Right atrium auricular region (tissue), 2 donors: ENCODE measurements at regions not wholly inside any gene's neighbourhood (a gene's known extent, or its start where the extent isn't known, plus 50 kb on each side); places are given as distances from the start of the nearest gene placed in this dataset.

ENCODE experiments used
- DNase-seq: peaks from one replicate; pipeline ENCODE4 v3.0.0-alpha.2; 2019; ENCODE audit warnings: low spot score
- H3K27ac ChIP-seq, 2 donors: fragments of 200-600 bp; sonication (generic); 1 replicate in 1 of 2; 2 replicates in 1 of 2; pipeline ENCODE4 v1.5.1; 2016 to 2019
- H3K27me3 ChIP-seq, 2 donors: fragments of 200-600 bp; sonication (generic); one replicate each; pipeline versions ENCODE4 v1.5.1 to v1.6.0; 2017 to 2019
- H3K36me3 ChIP-seq: fragments of 200-600 bp; sonication (generic); one replicate; pipeline ENCODE4 v1.5.1; 2016
- H3K4me1 ChIP-seq, 2 donors: fragments of 200-600 bp; sonication (generic); one replicate each; pipeline versions ENCODE4 v1.5.1 to v1.6.0; 2017 to 2019
- H3K4me3 ChIP-seq, 2 donors: fragments of 200-600 bp; sonication (generic); 1 replicate in 1 of 2; 2 replicates in 1 of 2; pipeline ENCODE4 v1.5.1; 2017 to 2019; ENCODE audit warnings: mild to moderate bottlenecking in 1 of 2, moderate library complexity in 1 of 2
- H3K9me3 ChIP-seq, 2 donors: fragments of 200-600 bp; sonication (generic); one replicate each; pipeline ENCODE4 v1.5.1; 2019
- TF ChIP-seq, protein P1 (sequence below), 2 donors: fragments of 200-600 bp; sonication (generic); IDR thresholded peaks; one replicate each; pipeline ENCODE4 v1.5.1; 2019; ENCODE audit warnings: antibody characterized with exemption in 2 of 2

DNA sequence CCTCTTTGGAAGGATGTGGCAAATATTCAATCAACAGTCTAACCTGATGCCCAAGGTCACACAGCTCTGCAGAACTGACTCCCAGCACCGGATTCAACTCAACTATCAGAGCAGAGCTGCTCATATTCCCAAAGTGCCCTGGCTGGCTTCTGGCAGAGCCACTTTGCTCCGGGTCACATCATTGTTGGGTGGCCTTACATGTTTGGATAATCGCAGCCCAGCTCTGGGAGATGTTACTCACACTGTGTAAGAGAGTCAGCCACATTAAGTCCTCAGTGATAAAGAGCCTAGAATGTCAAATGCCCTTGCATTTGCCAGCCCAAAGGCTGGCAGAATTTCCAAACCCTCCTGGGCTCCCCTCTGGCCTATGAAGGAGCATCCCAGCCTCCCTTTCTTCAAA is 79.8 kb upstream of the PDE1C start:
- no peaks in the 10 kb centered on the region for H3K36me3 ChIP-seq
- no peaks in the 10 kb centered on the region for H3K9me3 ChIP-seq
- no peak for DNase-seq
- peaks cover 0 to 39% of the 10 kb centered on the region in 2 donors for H3K4me1 ChIP-seq
- peak overlapping the region in 1 of 2 donors; percentile 61 for H3K27ac ChIP-seq
- no peak overlapping the region for H3K4me3 ChIP-seq
- TF ChIP-seq, protein P1, sequence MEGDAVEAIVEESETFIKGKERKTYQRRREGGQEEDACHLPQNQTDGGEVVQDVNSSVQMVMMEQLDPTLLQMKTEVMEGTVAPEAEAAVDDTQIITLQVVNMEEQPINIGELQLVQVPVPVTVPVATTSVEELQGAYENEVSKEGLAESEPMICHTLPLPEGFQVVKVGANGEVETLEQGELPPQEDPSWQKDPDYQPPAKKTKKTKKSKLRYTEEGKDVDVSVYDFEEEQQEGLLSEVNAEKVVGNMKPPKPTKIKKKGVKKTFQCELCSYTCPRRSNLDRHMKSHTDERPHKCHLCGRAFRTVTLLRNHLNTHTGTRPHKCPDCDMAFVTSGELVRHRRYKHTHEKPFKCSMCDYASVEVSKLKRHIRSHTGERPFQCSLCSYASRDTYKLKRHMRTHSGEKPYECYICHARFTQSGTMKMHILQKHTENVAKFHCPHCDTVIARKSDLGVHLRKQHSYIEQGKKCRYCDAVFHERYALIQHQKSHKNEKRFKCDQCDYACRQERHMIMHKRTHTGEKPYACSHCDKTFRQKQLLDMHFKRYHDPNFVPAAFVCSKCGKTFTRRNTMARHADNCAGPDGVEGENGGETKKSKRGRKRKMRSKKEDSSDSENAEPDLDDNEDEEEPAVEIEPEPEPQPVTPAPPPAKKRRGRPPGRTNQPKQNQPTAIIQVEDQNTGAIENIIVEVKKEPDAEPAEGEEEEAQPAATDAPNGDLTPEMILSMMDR (IDR thresholded peaks at IDR 0.05) = no peak
- H3K27me3 ChIP-seq = no peaks in the 10 kb centered on the region

DNA sequence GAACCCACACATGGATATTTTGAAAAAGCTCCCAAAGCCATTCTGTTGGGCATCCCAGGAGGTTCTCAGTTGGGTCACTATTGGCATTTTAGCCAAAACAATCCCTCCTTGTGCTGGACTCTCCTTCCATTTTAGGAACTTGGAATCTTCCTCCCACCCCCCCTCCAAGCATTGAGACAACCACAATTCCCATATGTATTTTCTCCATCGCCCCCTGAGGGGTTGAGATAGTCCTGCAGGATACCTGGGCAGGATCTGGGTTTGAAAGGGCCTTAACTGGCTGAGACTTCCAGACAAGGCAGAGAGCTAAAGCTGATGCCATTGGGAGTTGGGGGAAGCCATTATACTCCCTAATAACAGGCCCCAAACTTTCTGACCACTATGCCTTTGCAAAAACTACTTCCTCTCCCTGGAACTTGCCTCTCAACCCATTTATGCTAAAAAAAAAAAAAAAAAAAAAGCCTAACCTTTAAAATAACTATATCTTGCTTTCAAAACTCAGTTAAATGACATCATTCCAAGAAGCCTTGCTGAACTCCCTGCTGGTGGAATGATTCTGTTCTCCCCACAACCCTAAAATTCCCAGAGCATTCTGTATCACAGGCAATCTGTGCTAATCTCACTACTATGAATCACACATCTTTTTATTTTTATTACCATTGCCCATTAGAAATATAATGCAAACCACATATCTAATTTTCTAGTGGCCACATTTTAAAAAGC is 77.5 kb upstream of the PDE1C start:
- DNase-seq = no peak
- H3K27ac ChIP-seq = no peak overlapping the region
- H3K9me3 ChIP-seq = no peaks in the 10 kb centered on the region
- peaks cover 0 to 20% of the 10 kb centered on the region in 2 donors for H3K4me1 ChIP-seq
- H3K27me3 ChIP-seq = no peaks in the 10 kb centered on the region
- H3K36me3 ChIP-seq = no peaks in the 10 kb centered on the region
- H3K4me3 ChIP-seq = no peak overlapping the region
- TF ChIP-seq, protein P1 (IDR thresholded peaks at IDR 0.05) = no peak

DNA sequence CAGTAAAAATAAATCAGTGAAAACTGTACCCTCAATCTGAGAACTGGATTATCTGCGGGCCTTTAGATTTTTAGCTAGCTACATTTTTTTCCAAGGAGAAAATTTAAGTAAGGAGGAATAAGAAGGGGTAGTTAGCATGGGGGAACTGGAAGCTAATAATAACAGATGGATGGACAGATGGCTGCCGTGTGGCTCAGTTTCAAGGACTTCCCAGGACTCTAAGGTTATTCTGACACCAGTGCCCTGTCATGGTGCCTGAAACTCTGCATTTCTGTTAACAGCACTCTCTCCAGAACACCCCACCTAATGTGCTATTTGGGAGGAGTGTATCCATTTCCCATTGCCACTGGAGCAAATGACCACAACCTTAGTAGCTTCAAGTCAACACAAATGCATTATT is 75.7 kb upstream of the PDE1C start:
- TF ChIP-seq, protein P1 (IDR thresholded peaks at IDR 0.05) = no peak
- DNase-seq = no peak
- no peaks in the 10 kb centered on the region for H3K9me3 ChIP-seq
- no peak overlapping the region for H3K27ac ChIP-seq
- H3K4me3 ChIP-seq = no peak overlapping the region
- H3K36me3 ChIP-seq = no peaks in the 10 kb centered on the region
- H3K27me3 ChIP-seq = no peaks in the 10 kb centered on the region
- peaks cover 0 to 9% of the 10 kb centered on the region in 2 donors for H3K4me1 ChIP-seq

DNA sequence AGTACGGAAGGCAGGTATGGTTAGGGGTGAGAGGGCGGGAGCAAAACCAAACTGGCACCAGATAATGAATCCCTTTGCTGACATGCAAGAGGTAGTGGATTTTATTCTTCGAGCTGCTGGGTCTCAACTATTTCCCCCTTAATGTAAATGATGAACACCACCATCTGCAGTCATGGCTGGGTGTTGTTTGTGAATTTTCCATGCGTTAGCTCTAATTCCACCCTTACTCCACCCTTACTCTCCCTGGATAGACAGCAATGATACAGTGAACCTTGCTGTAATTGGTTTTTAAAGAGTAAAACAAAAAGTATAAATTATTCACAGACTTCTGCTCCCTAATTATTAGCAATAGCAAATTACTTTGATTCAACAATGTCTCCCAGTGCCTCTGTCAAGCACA is 74.5 kb upstream of the PDE1C start:
- H3K36me3 ChIP-seq = no peaks in the 10 kb centered on the region
- H3K27me3 ChIP-seq = no peaks in the 10 kb centered on the region
- H3K4me1 ChIP-seq = peaks cover 0 to 2% of the 10 kb centered on the region in 2 donors
- no peak for DNase-seq
- H3K4me3 ChIP-seq = no peak overlapping the region
- no peak overlapping the region for H3K27ac ChIP-seq
- no peaks in the 10 kb centered on the region for H3K9me3 ChIP-seq
- TF ChIP-seq, protein P1 (IDR thresholded peaks at IDR 0.05) = no peak

DNA sequence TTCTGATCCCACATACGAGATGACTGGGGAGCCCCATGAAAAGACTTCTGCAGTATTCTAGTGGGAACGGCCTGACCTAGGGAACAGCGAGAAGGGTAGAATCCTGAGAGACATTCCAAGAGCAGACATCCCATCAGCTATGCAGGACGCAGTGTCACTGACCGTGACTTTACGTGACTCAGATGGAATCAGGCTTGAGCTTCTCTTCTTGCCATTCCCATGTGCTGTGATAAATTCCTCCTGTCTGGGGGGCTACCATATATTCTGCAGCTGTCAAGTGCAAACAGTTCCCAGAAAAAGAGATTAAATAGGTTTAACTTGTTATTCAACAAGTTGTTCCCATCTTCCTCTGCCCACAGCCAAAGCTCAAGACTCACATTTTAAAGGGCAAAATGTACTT is 73.1 kb upstream of the PDE1C start:
- DNase-seq = no peak
- H3K27ac ChIP-seq = no peak overlapping the region
- H3K27me3 ChIP-seq = no peaks in the 10 kb centered on the region
- H3K4me3 ChIP-seq = no peak overlapping the region
- TF ChIP-seq, protein P1 (IDR thresholded peaks at IDR 0.05) = no peak
- H3K9me3 ChIP-seq = no peaks in the 10 kb centered on the region
- H3K4me1 ChIP-seq = no peaks in the 10 kb centered on the region
- H3K36me3 ChIP-seq = no peaks in the 10 kb centered on the region

DNA sequence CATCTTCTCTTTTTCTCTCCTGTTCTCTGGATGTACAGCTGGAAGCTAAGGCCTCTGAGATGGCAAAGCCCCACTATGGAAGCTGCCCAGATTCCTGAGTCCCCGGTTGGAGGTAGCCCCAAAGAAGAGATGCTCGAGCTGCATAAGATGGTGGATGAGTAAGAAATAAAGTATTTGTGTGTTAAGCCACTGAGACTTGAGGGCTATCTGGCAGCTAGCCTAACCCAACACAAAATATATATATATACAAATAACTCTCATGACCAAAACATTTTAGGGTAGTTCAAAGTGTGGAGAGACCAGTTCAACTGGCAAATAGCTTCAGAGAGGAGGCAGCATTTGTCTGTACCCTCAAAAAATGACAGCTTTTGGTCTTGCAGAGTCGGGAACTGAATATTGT is 72.4 kb upstream of the PDE1C start:
- no peak for DNase-seq
- no peaks in the 10 kb centered on the region for H3K36me3 ChIP-seq
- H3K4me3 ChIP-seq = no peak overlapping the region
- no peaks in the 10 kb centered on the region for H3K4me1 ChIP-seq
- TF ChIP-seq, protein P1 (IDR thresholded peaks at IDR 0.05) = no peak
- no peaks in the 10 kb centered on the region for H3K27me3 ChIP-seq
- H3K9me3 ChIP-seq = no peaks in the 10 kb centered on the region
- no peak overlapping the region for H3K27ac ChIP-seq
